ENCODE measurements at regions not wholly inside any gene's neighbourhood (a gene's known extent, or its start where the extent isn't known, plus 50 kb on each side); places are given as distances from the start of the nearest gene placed in this dataset.

GRCh38 chr6:1244278-1244677, 67.6 kb upstream of the FOXQ1 start:
- Histone ChIP-seq H3K4me3 (ENCODE audit: low read depth, low read length) (no peak overlapping the region), H3K36me3 (ENCODE audit: insufficient read depth, low read length) (no peaks in the 10 kb centered on the region)

GRCh38 chr6:1242446-1242845, 69.5 kb upstream of the FOXQ1 start:
- H3K79me2 ChIP-seq (ENCODE audit: control insufficient read depth, insufficient read depth, low read length, unreplicated experiment), result no peaks in the 10 kb centered on the region
- H2AFZ ChIP-seq (ENCODE audit: low read length, unreplicated experiment), result no peak overlapping the region
- no peaks in the 10 kb centered on the region for H3K27me3 ChIP-seq (ENCODE audit: insufficient read depth, low read length)
- no peaks in the 10 kb centered on the region for H3K36me3 ChIP-seq (ENCODE audit: insufficient read depth, low read length)
- no peak overlapping the region for H3K4me3 ChIP-seq (ENCODE audit: low read depth, low read length)
- H3K4me1 ChIP-seq (ENCODE audit: control insufficient read depth, insufficient read depth, low read length, unreplicated experiment), result no peaks in the 10 kb centered on the region
- no peak overlapping the region for H3K27ac ChIP-seq (ENCODE audit: low read depth, low read length)

More at GRCh38 chr6:1244278-1244677, 67.6 kb upstream of the FOXQ1 start:
- Histone ChIP-seq H3K27me3 (ENCODE audit: insufficient read depth, low read length) (no peaks in the 10 kb centered on the region), H3K79me2 (ENCODE audit: control insufficient read depth, insufficient read depth, low read length, unreplicated experiment) (no peaks in the 10 kb centered on the region), H3K27ac (ENCODE audit: low read depth, low read length) (no peak overlapping the region), H3K4me1 (ENCODE audit: control insufficient read depth, insufficient read depth, low read length, unreplicated experiment) (no peaks in the 10 kb centered on the region), H2AFZ (ENCODE audit: low read length, unreplicated experiment) (no peak overlapping the region)

GRCh38 chr6:1242021-1242420, 69.9 kb upstream of the FOXQ1 start:
- no peak overlapping the region for H2AFZ ChIP-seq (ENCODE audit: low read length, unreplicated experiment)
- H3K27ac ChIP-seq (ENCODE audit: low read depth, low read length), result no peak overlapping the region
- no peaks in the 10 kb centered on the region for H3K27me3 ChIP-seq (ENCODE audit: insufficient read depth, low read length)
- no peaks in the 10 kb centered on the region for H3K79me2 ChIP-seq (ENCODE audit: control insufficient read depth, insufficient read depth, low read length, unreplicated experiment)
- no peaks in the 10 kb centered on the region for H3K36me3 ChIP-seq (ENCODE audit: insufficient read depth, low read length)
- H3K4me1 ChIP-seq (ENCODE audit: control insufficient read depth, insufficient read depth, low read length, unreplicated experiment), result no peaks in the 10 kb centered on the region
- H3K4me3 ChIP-seq (ENCODE audit: low read depth, low read length), result no peak overlapping the region

GRCh38 chr6:1240766-1241318, 71.1 kb upstream of the FOXQ1 start:
- Histone ChIP-seq H3K27me3 (ENCODE audit: insufficient read depth, low read length) (no peaks in the 10 kb centered on the region), H3K79me2 (ENCODE audit: control insufficient read depth, insufficient read depth, low read length, unreplicated experiment) (no peaks in the 10 kb centered on the region), H3K4me1 (ENCODE audit: control insufficient read depth, insufficient read depth, low read length, unreplicated experiment) (no peaks in the 10 kb centered on the region), H2AFZ (ENCODE audit: low read length, unreplicated experiment) (no peak overlapping the region), H3K27ac (ENCODE audit: low read depth, low read length) (no peak overlapping the region), H3K4me3 (ENCODE audit: low read depth, low read length) (no peak overlapping the region), H3K36me3 (ENCODE audit: insufficient read depth, low read length) (no peaks in the 10 kb centered on the region)

- H3K36me3 ChIP-seq (ENCODE audit: insufficient read depth, low read length), result no peaks in the 10 kb centered on the region
- no peak overlapping the region for H3K27ac ChIP-seq (ENCODE audit: low read depth, low read length)
- H3K27me3 ChIP-seq (ENCODE audit: insufficient read depth, low read length), result no peaks in the 10 kb centered on the region
- H3K4me3 ChIP-seq (ENCODE audit: low read depth, low read length), result no peak overlapping the region
- no peak overlapping the region for H2AFZ ChIP-seq (ENCODE audit: low read length, unreplicated experiment)
- no peaks in the 10 kb centered on the region for H3K4me1 ChIP-seq (ENCODE audit: control insufficient read depth, insufficient read depth, low read length, unreplicated experiment)
- no peaks in the 10 kb centered on the region for H3K79me2 ChIP-seq (ENCODE audit: control insufficient read depth, insufficient read depth, low read length, unreplicated experiment)
These were observed 72.1 kb upstream of the FOXQ1 start for GRCh38 chr6:1239805-1240204.

- Histone ChIP-seq H2AFZ (ENCODE audit: low read length, unreplicated experiment) (no peak overlapping the region), H3K4me1 (ENCODE audit: control insufficient read depth, insufficient read depth, low read length, unreplicated experiment) (no peaks in the 10 kb centered on the region), H3K27ac (ENCODE audit: low read depth, low read length) (no peak overlapping the region), H3K36me3 (ENCODE audit: insufficient read depth, low read length) (no peaks in the 10 kb centered on the region), H3K27me3 (ENCODE audit: insufficient read depth, low read length) (no peaks in the 10 kb centered on the region), H3K4me3 (ENCODE audit: low read depth, low read length) (no peak overlapping the region), H3K79me2 (ENCODE audit: control insufficient read depth, insufficient read depth, low read length, unreplicated experiment) (no peaks in the 10 kb centered on the region)
These were observed 73.9 kb upstream of the FOXQ1 start for GRCh38 chr6:1238040-1238439.

GRCh38 chr6:1237636-1238035, 74.3 kb upstream of the FOXQ1 start:
- no peaks in the 10 kb centered on the region for H3K36me3 ChIP-seq (ENCODE audit: insufficient read depth, low read length)
- H3K27me3 ChIP-seq (ENCODE audit: insufficient read depth, low read length), result no peaks in the 10 kb centered on the region

GRCh38 chr6:1235825-1236224, 76.1 kb upstream of the FOXQ1 start:
- H3K36me3 ChIP-seq (ENCODE audit: insufficient read depth, low read length), result no peaks in the 10 kb centered on the region
- no peaks in the 10 kb centered on the region for H3K27me3 ChIP-seq (ENCODE audit: insufficient read depth, low read length)
- H3K27ac ChIP-seq (ENCODE audit: low read depth, low read length), result no peak overlapping the region
- no peaks in the 10 kb centered on the region for H3K79me2 ChIP-seq (ENCODE audit: control insufficient read depth, insufficient read depth, low read length, unreplicated experiment)
- H3K4me1 ChIP-seq (ENCODE audit: control insufficient read depth, insufficient read depth, low read length, unreplicated experiment), result no peaks in the 10 kb centered on the region
- H2AFZ ChIP-seq (ENCODE audit: low read length, unreplicated experiment), result no peak overlapping the region
- H3K4me3 ChIP-seq (ENCODE audit: low read depth, low read length), result no peak overlapping the region

More at GRCh38 chr6:1237636-1238035, 74.3 kb upstream of the FOXQ1 start:
- Histone ChIP-seq H3K79me2 (ENCODE audit: control insufficient read depth, insufficient read depth, low read length, unreplicated experiment) (no peaks in the 10 kb centered on the region), H2AFZ (ENCODE audit: low read length, unreplicated experiment) (no peak overlapping the region), H3K4me3 (ENCODE audit: low read depth, low read length) (no peak overlapping the region), H3K4me1 (ENCODE audit: control insufficient read depth, insufficient read depth, low read length, unreplicated experiment) (no peaks in the 10 kb centered on the region), H3K27ac (ENCODE audit: low read depth, low read length) (no peak overlapping the region)

- H3K27me3 ChIP-seq (ENCODE audit: insufficient read depth, low read length), result no peaks in the 10 kb centered on the region
- no peak overlapping the region for H3K27ac ChIP-seq (ENCODE audit: low read depth, low read length)
- no peaks in the 10 kb centered on the region for H3K4me1 ChIP-seq (ENCODE audit: control insufficient read depth, insufficient read depth, low read length, unreplicated experiment)
- no peak overlapping the region for H3K4me3 ChIP-seq (ENCODE audit: low read depth, low read length)
- no peak overlapping the region for H2AFZ ChIP-seq (ENCODE audit: low read length, unreplicated experiment)
- no peaks in the 10 kb centered on the region for H3K79me2 ChIP-seq (ENCODE audit: control insufficient read depth, insufficient read depth, low read length, unreplicated experiment)
- H3K36me3 ChIP-seq (ENCODE audit: insufficient read depth, low read length), result no peaks in the 10 kb centered on the region
These were observed 78.0 kb upstream of the FOXQ1 start for GRCh38 chr6:1233924-1234323.

GRCh38 chr6:1232578-1232977, 79.3 kb upstream of the FOXQ1 start:
- H3K4me1 ChIP-seq (ENCODE audit: control insufficient read depth, insufficient read depth, low read length, unreplicated experiment), result no peaks in the 10 kb centered on the region
- no peak overlapping the region for H2AFZ ChIP-seq (ENCODE audit: low read length, unreplicated experiment)
- H3K79me2 ChIP-seq (ENCODE audit: control insufficient read depth, insufficient read depth, low read length, unreplicated experiment), result no peaks in the 10 kb centered on the region
- no peak overlapping the region for H3K4me3 ChIP-seq (ENCODE audit: low read depth, low read length)
- no peaks in the 10 kb centered on the region for H3K36me3 ChIP-seq (ENCODE audit: insufficient read depth, low read length)
- H3K27me3 ChIP-seq (ENCODE audit: insufficient read depth, low read length), result no peaks in the 10 kb centered on the region
- no peak overlapping the region for H3K27ac ChIP-seq (ENCODE audit: low read depth, low read length)

- H3K27ac ChIP-seq (ENCODE audit: low read depth, low read length), result no peak overlapping the region
- H3K27me3 ChIP-seq (ENCODE audit: insufficient read depth, low read length), result no peaks in the 10 kb centered on the region
- H2AFZ ChIP-seq (ENCODE audit: low read length, unreplicated experiment), result no peak overlapping the region
- H3K4me3 ChIP-seq (ENCODE audit: low read depth, low read length), result no peak overlapping the region
- H3K79me2 ChIP-seq (ENCODE audit: control insufficient read depth, insufficient read depth, low read length, unreplicated experiment), result no peaks in the 10 kb centered on the region
- no peaks in the 10 kb centered on the region for H3K36me3 ChIP-seq (ENCODE audit: insufficient read depth, low read length)
- H3K4me1 ChIP-seq (ENCODE audit: control insufficient read depth, insufficient read depth, low read length, unreplicated experiment), result no peaks in the 10 kb centered on the region
These were observed 80.0 kb upstream of the FOXQ1 start for GRCh38 chr6:1231941-1232340.
